ENCODE measurements at regions not wholly inside any gene's neighbourhood (a gene's known extent, or its start where the extent isn't known, plus 50 kb on each side); places are given as distances from the start of the nearest gene placed in this dataset.
A peak's percentile ranks its signal among the peaks of the same experiment; 100 is the strongest.

GRCh38 chr3:162292409-162292808 lies 795.8 kb downstream of the OTOL1 start:
- Histone ChIP-seq H3K4me1 (ENCODE audit: control insufficient read depth, insufficient read depth, low read length) (peaks cover 8% of the 10 kb centered on the region; the same call in 1 of the 2 replicates), H3K4me3 (ENCODE audit: low read depth, low read length) (no peak overlapping the region), H3K9me3 (ENCODE audit: control insufficient read depth, insufficient read depth, low read depth, low read length) (no peaks in the 10 kb centered on the region), H3K27ac (ENCODE audit: low read depth, low read length) (no peak overlapping the region), H3K9ac (ENCODE audit: low read length) (no peak overlapping the region), H3K36me3 (ENCODE audit: control insufficient read depth, insufficient read depth, low read length) (no peaks in the 10 kb centered on the region), H3K27me3 (ENCODE audit: control insufficient read depth, insufficient read depth, low read length) (no peaks in the 10 kb centered on the region)

- H3K9ac ChIP-seq (ENCODE audit: low read length), result no peak overlapping the region
Observed at GRCh38 chr3:162295323-162295983, 798.8 kb downstream of the OTOL1 start.

DNA sequence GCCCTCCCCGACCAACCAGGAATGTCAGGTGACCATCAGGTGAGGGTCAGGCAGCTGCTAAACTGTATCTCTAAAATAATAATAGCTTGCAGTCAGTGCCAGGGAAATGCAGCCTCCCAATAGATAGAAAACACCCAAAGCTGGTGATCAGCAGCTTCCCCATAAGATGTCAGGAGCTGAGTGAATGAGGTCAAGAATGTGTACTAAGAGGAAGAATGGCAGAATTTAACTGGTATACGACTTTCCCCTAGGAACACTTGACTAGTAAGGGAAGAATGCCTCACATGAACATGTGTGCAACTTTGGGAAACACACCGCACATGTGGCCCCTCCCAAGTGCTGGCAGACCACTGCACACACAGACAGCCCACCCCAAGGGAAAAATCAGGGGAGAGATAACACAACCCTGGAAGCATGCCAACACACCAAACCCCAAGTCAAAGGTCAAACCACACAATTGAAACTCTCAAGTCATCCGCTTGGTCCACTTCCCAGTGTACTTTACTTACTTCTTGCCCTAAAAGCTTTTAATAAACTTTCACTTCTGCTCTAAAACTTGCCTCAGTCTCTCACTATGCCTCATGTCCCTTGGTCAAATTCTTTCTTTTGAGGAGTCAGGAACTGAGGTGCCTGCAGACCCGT lies 806.5 kb downstream of the OTOL1 start:
- H3K27ac ChIP-seq (ENCODE audit: low read depth, low read length), result no peak overlapping the region
- H3K27me3 ChIP-seq (ENCODE audit: control insufficient read depth, insufficient read depth, low read length), result no peaks in the 10 kb centered on the region
- no peaks in the 10 kb centered on the region for H3K36me3 ChIP-seq (ENCODE audit: control insufficient read depth, insufficient read depth, low read length)
- no peak overlapping the region for H3K9ac ChIP-seq (ENCODE audit: low read length)
- no peaks in the 10 kb centered on the region for H3K9me3 ChIP-seq (ENCODE audit: control insufficient read depth, insufficient read depth, low read depth, low read length)
- H3K4me1 ChIP-seq (ENCODE audit: control insufficient read depth, insufficient read depth, low read length), result no peaks in the 10 kb centered on the region
- H3K4me3 ChIP-seq (ENCODE audit: low read depth, low read length), result no peak overlapping the region

More at GRCh38 chr3:162295323-162295983, 798.8 kb downstream of the OTOL1 start:
- Histone ChIP-seq H3K4me3 (ENCODE audit: low read depth, low read length) (no peak overlapping the region), H3K9me3 (ENCODE audit: control insufficient read depth, insufficient read depth, low read depth, low read length) (no peaks in the 10 kb centered on the region), H3K27ac (ENCODE audit: low read depth, low read length) (0 out of 2 replicates have a peak overlapping the region, but pooled peaks have one; percentile 27), H3K4me1 (ENCODE audit: control insufficient read depth, insufficient read depth, low read length) (peaks cover 8% of the 10 kb centered on the region; the same call in 1 of the 2 replicates), H3K27me3 (ENCODE audit: control insufficient read depth, insufficient read depth, low read length) (no peaks in the 10 kb centered on the region), H3K36me3 (ENCODE audit: control insufficient read depth, insufficient read depth, low read length) (no peaks in the 10 kb centered on the region)

- Histone ChIP-seq H3K27ac (ENCODE audit: low read depth, low read length) (no peak overlapping the region), H3K27me3 (ENCODE audit: control insufficient read depth, insufficient read depth, low read length) (no peaks in the 10 kb centered on the region), H3K4me3 (ENCODE audit: low read depth, low read length) (no peak overlapping the region), H3K4me1 (ENCODE audit: control insufficient read depth, insufficient read depth, low read length) (no peaks in the 10 kb centered on the region), H3K9me3 (ENCODE audit: control insufficient read depth, insufficient read depth, low read depth, low read length) (no peaks in the 10 kb centered on the region), H3K9ac (ENCODE audit: low read length) (no peak overlapping the region), H3K36me3 (ENCODE audit: control insufficient read depth, insufficient read depth, low read length) (no peaks in the 10 kb centered on the region)
Observed at GRCh38 chr3:162317046-162317445, 820.4 kb downstream of the OTOL1 start.

- H3K9ac ChIP-seq (ENCODE audit: low read length), result no peak overlapping the region
- H3K9me3 ChIP-seq (ENCODE audit: control insufficient read depth, insufficient read depth, low read depth, low read length), result 0 out of 2 replicates have a peak, but pooled peaks cover under 1% of the 10 kb centered on the region
- H3K4me1 ChIP-seq (ENCODE audit: control insufficient read depth, insufficient read depth, low read length), result no peaks in the 10 kb centered on the region
- H3K4me3 ChIP-seq (ENCODE audit: low read depth, low read length), result no peak overlapping the region
- no peaks in the 10 kb centered on the region for H3K27me3 ChIP-seq (ENCODE audit: control insufficient read depth, insufficient read depth, low read length)
- no peak overlapping the region for H3K27ac ChIP-seq (ENCODE audit: low read depth, low read length)
- H3K36me3 ChIP-seq (ENCODE audit: control insufficient read depth, insufficient read depth, low read length), result no peaks in the 10 kb centered on the region
Observed at GRCh38 chr3:162328649-162329048, 832.0 kb downstream of the OTOL1 start.

- Histone ChIP-seq H3K4me3 (ENCODE audit: low read depth, low read length) (no peak overlapping the region), H3K9me3 (ENCODE audit: control insufficient read depth, insufficient read depth, low read depth, low read length) (peaks cover 9% of the 10 kb centered on the region), H3K9ac (ENCODE audit: low read length) (no peak overlapping the region), H3K36me3 (ENCODE audit: control insufficient read depth, insufficient read depth, low read length) (no peaks in the 10 kb centered on the region), H3K27me3 (ENCODE audit: control insufficient read depth, insufficient read depth, low read length) (no peaks in the 10 kb centered on the region), H3K27ac (ENCODE audit: low read depth, low read length) (no peak overlapping the region), H3K4me1 (ENCODE audit: control insufficient read depth, insufficient read depth, low read length) (no peaks in the 10 kb centered on the region)
Observed at GRCh38 chr3:162329514-162329913, 832.9 kb downstream of the OTOL1 start.

GRCh38 chr3:162332344-162332743 lies 835.7 kb downstream of the OTOL1 start:
- H3K36me3 ChIP-seq (ENCODE audit: control insufficient read depth, insufficient read depth, low read length), result no peaks in the 10 kb centered on the region
- no peak overlapping the region for H3K4me3 ChIP-seq (ENCODE audit: low read depth, low read length)
- H3K9me3 ChIP-seq (ENCODE audit: control insufficient read depth, insufficient read depth, low read depth, low read length), result peaks cover 28% of the 10 kb centered on the region
- no peaks in the 10 kb centered on the region for H3K4me1 ChIP-seq (ENCODE audit: control insufficient read depth, insufficient read depth, low read length)
- no peaks in the 10 kb centered on the region for H3K27me3 ChIP-seq (ENCODE audit: control insufficient read depth, insufficient read depth, low read length)
- no peak overlapping the region for H3K9ac ChIP-seq (ENCODE audit: low read length)
- no peak overlapping the region for H3K27ac ChIP-seq (ENCODE audit: low read depth, low read length)

- Histone ChIP-seq H3K36me3 (ENCODE audit: control insufficient read depth, insufficient read depth, low read length) (no peaks in the 10 kb centered on the region), H3K27me3 (ENCODE audit: control insufficient read depth, insufficient read depth, low read length) (no peaks in the 10 kb centered on the region), H3K9me3 (ENCODE audit: control insufficient read depth, insufficient read depth, low read depth, low read length) (peaks cover 28% of the 10 kb centered on the region), H3K4me3 (ENCODE audit: low read depth, low read length) (no peak overlapping the region), H3K9ac (ENCODE audit: low read length) (no peak overlapping the region), H3K27ac (ENCODE audit: low read depth, low read length) (no peak overlapping the region), H3K4me1 (ENCODE audit: control insufficient read depth, insufficient read depth, low read length) (no peaks in the 10 kb centered on the region)
Observed at GRCh38 chr3:162334537-162334936, 837.9 kb downstream of the OTOL1 start.

DNA sequence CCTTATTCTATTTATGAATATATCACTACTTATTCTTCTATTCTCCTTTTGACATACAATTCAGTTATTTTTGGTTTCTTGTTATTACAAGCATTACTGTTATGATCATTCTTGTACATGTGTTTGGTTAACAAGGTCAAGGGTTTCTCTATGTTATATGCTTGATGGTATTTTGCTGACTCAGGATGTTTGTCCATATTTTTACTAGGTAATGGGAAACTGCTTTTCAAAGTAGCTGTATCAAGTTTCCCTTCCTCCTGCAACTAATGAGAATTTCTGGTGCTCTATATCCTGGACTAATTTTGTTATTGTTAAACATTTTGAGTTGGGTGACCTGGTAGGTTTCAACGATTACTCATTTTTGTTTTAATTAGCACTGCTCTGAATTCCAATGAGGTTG lies 841.0 kb downstream of the OTOL1 start:
- Histone ChIP-seq H3K9me3 (ENCODE audit: control insufficient read depth, insufficient read depth, low read depth, low read length) (peaks cover 28% of the 10 kb centered on the region), H3K27me3 (ENCODE audit: control insufficient read depth, insufficient read depth, low read length) (no peaks in the 10 kb centered on the region), H3K36me3 (ENCODE audit: control insufficient read depth, insufficient read depth, low read length) (no peaks in the 10 kb centered on the region), H3K4me3 (ENCODE audit: low read depth, low read length) (no peak overlapping the region), H3K4me1 (ENCODE audit: control insufficient read depth, insufficient read depth, low read length) (no peaks in the 10 kb centered on the region), H3K27ac (ENCODE audit: low read depth, low read length) (no peak overlapping the region), H3K9ac (ENCODE audit: low read length) (no peak overlapping the region)

DNA sequence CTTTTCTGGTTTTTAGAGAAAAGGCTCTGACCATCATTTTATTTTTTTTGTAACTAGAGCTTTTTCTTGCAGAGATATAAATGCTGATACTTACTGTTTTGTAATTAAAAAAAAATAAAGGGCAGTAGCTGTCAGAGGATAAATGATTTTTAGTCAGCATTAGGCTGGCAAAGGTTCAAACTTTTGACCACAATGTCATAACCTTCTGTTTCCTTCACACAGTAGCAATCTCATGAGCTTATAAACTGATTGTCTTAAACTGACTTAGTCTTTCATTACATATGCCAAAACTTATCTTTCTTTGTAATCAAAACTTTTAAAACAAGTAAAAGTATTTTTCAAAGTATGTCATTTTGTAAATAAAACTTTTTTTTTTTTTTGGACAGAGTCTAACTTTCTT lies 841.9 kb downstream of the OTOL1 start:
- no peak overlapping the region for H3K4me3 ChIP-seq (ENCODE audit: low read depth, low read length)

GRCh38 chr3:162348912-162349311 lies 852.3 kb downstream of the OTOL1 start:
- Histone ChIP-seq H3K4me1 (ENCODE audit: control insufficient read depth, insufficient read depth, low read length) (no peaks in the 10 kb centered on the region), H3K36me3 (ENCODE audit: control insufficient read depth, insufficient read depth, low read length) (no peaks in the 10 kb centered on the region), H3K27ac (ENCODE audit: low read depth, low read length) (no peak overlapping the region), H3K4me3 (ENCODE audit: low read depth, low read length) (no peak overlapping the region), H3K9ac (ENCODE audit: low read length) (no peak overlapping the region), H3K9me3 (ENCODE audit: control insufficient read depth, insufficient read depth, low read depth, low read length) (no peaks in the 10 kb centered on the region), H3K27me3 (ENCODE audit: control insufficient read depth, insufficient read depth, low read length) (no peaks in the 10 kb centered on the region)

More for the DNA sequence above, 841.9 kb downstream of the OTOL1 start:
- no peak overlapping the region for H3K9ac ChIP-seq (ENCODE audit: low read length)
- no peaks in the 10 kb centered on the region for H3K27me3 ChIP-seq (ENCODE audit: control insufficient read depth, insufficient read depth, low read length)
- H3K4me1 ChIP-seq (ENCODE audit: control insufficient read depth, insufficient read depth, low read length), result no peaks in the 10 kb centered on the region
- no peaks in the 10 kb centered on the region for H3K36me3 ChIP-seq (ENCODE audit: control insufficient read depth, insufficient read depth, low read length)
- no peak overlapping the region for H3K27ac ChIP-seq (ENCODE audit: low read depth, low read length)
- H3K9me3 ChIP-seq (ENCODE audit: control insufficient read depth, insufficient read depth, low read depth, low read length), result peaks cover 28% of the 10 kb centered on the region
